GM12892 (cell line): ENCODE measurements at regions not wholly inside any gene's neighbourhood (a gene's known extent, or its start where the extent isn't known, plus 50 kb on each side); places are given as distances from the start of the nearest gene placed in this dataset.
"Not testable (repeated sequence)": the region's sequence is repeated elsewhere in the genome, so short reads cannot be mapped to it uniquely, and the experiment has no call there.

ENCODE experiments used
- DNase-seq: peaks from one replicate; pipeline ENCODE4 v3.0.0; 2011; ENCODE audit not compliant: insufficient read length
- FAIRE-seq: peaks from 2 replicates; lab custom pipeline; 2011; peaks lifted over from hg19 to GRCh38; lab: Jason Lieb, UNC
- POLR2A ChIP-seq: IDR thresholded peaks from 2 replicates; pipeline ENCODE4 v1.6.1; 2011; ENCODE audit warnings: low read depth, low read length, control low read depth
- POLR2AphosphoS5 ChIP-seq: IDR thresholded peaks from 2 replicates; pipeline ENCODE4 v1.6.1; 2011; ENCODE audit warnings: low read depth, low read length, control low read depth
- TAF1 ChIP-seq: IDR thresholded peaks from 2 replicates; pipeline ENCODE4 v1.6.1; 2011; ENCODE audit warnings: low read depth, mild to moderate bottlenecking, control low read depth, low read length, borderline replicate concordance

DNA sequence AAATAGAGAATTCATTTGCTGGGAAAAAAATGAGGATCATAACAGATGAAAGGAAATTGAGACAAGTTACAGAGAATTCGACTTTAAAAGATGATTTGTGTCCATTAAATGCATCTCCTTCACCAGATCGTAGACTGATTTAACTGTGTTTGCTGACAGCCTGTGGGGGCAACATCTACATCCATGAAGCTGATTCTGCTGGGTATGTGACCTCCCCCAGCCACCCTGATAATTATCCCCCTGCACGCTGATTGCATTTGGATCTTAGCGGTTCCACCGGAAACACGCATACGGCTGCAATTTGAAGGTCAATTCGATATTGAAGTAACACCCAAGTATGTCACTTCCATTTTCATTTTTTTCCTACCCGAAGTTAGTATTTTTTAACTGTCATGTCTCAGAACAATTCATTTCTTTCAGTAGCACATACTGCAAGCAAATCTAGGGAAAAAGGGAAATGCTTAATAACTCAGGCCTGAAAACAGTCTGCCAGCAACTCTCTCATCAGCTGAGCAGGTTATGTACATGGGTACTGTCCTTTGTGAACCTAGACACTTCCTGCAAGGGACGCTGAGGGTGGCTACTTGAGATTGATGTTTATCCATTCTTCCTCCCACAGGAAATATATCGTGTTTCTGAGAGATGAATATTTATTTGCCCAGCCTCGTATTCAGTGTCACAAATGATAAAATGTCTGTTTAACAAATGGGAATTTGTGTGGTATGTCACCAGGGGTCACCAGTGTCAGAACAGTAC, 134.9 kb downstream of the ZNF22 start:
- FAIRE-seq (no peak), DNase-seq (no peak)
- TF ChIP-seq TAF1 = no peak
- TF ChIP-seq POLR2AphosphoS5 = no peak
- TF ChIP-seq POLR2A = no peak

GRCh38 chr10:45136256-45136655, 135.5 kb downstream of the ZNF22 start:
- TF ChIP-seq POLR2AphosphoS5 = no peak
- no peak for TF ChIP-seq TAF1
- TF ChIP-seq POLR2A = no peak

DNA sequence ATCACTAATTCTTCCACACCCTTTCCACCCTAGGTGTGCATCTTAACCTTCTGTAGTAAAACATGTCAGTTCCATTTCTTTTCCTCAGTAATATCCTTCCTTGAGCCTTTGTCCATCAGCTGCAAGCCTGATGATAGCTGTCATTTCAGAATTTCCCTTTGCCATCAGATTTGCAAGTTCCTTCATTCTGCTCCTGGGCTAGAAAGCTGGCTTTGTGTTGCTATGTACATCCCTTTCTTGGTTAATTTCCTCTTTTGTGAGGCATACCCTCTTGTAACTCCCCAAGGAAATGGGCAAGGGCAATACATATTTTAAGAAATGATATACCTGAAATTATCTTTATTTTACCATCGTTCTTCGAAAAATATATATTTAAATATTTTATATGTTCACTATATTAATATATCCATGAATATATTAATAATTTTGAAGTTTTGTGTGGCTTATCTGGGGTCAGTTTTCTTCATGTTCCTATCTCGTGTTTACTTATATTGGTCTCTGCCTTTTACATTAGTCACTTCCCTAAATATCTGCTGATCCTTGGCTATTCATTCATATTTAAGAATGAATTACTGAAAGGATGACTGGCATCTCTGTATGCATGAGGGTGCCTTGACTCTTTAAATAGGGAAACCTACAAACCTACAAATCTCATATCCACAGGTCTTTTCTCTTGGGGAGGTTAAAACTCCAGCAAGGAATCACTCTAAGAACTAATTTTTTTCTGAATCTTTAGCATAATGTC, 143.8 kb downstream of the ZNF22 start:
- DNase-seq = no peak
- no peak for TF ChIP-seq POLR2A
- no peak for TF ChIP-seq TAF1
- no peak for TF ChIP-seq POLR2AphosphoS5
- no peak for FAIRE-seq

More at GRCh38 chr10:45136256-45136655, 135.5 kb downstream of the ZNF22 start:
- DNase-seq = no peak
- no peak for FAIRE-seq

DNA sequence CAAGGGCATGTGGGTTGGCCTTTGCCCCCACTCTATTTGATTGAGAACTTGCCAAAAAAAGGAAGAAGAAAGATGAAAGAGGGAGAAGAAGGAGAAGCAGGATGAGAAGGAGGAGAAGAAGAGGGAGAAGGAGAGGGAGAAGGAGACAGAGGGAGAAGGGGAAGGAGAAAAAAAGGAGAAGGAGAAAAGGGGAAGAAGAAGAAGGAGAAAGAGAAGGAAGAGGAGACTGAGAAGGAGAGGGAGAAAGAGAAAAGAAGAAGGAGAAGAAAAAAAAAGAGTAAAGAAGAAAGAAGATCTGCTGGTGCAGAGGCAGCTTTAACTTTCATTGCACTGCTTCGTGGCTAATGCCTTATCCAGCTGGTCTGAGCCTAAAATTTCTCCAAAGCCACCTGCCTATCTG, 144.4 kb downstream of the ZNF22 start:
- not testable (repeated sequence) for FAIRE-seq, DNase-seq

- TF ChIP-seq POLR2A = no peak
- no peak for TF ChIP-seq POLR2AphosphoS5
- no peak for TF ChIP-seq TAF1
- no peak for FAIRE-seq
Observed at GRCh38 chr10:45147000-45147399, 146.3 kb downstream of the ZNF22 start.

GRCh38 chr10:45150997-45151396, 150.3 kb downstream of the ZNF22 start:
- TF ChIP-seq POLR2AphosphoS5 = no peak
- TF ChIP-seq POLR2A = no peak
- no peak for FAIRE-seq
- DNase-seq = no peak

More at GRCh38 chr10:45147000-45147399, 146.3 kb downstream of the ZNF22 start:
- DNase-seq = no peak

- TF ChIP-seq POLR2A (no peak), TAF1 (no peak), POLR2AphosphoS5 (no peak)
- no peak for FAIRE-seq
- no peak for DNase-seq
Observed at GRCh38 chr10:45151467-45152214, 150.9 kb downstream of the ZNF22 start.

GRCh38 chr10:45152726-45153125, 152.0 kb downstream of the ZNF22 start:
- FAIRE-seq (no peak), DNase-seq (no peak)
- no peak for TF ChIP-seq TAF1
- TF ChIP-seq POLR2AphosphoS5 = no peak
- TF ChIP-seq POLR2A = no peak

DNA sequence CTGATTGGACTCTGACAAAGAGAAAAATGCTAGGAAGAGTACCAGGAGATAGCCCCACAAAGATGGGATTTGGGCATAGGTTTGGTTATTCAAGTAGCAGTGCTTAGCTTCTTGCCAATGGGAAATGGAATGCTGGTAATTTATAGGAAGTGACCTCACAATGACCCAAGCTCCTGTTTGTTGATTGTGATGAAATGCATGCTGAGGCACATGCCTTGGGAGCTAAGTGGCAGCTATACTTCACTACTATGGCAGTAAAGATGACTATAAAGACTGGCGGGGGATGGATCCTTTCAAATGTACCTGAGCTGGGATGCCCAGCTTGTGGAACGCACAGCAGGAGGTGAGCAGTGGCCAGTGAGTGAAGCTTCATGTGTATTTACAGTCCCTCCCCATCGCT, 153.8 kb downstream of the ZNF22 start:
- TF ChIP-seq POLR2AphosphoS5 = no peak
- TF ChIP-seq TAF1 = no peak
- no peak for TF ChIP-seq POLR2A
- DNase-seq = no peak
- no peak for FAIRE-seq

DNA sequence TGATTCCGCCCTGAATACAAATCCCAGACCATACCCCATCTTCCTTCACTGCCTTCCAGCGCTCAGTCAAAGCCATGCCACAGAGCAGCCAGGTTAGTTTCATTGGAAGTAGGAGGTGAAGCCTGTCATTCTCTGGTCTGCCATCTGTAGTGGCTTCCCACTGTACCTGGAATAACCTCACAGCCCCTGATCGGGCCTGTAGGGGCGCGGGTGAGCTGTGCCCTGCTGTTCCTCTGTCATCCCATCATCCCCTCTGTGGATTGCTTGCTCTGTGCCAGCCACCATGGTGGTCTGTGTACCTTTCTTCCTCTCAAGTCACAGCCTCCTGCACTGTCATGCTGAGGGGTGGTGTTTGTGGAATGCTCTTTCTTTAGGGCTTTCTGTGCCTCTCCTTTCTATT, 155.1 kb downstream of the ZNF22 start:
- FAIRE-seq = no peak
- DNase-seq = no peak
- TF ChIP-seq POLR2AphosphoS5 (no peak), TAF1 (no peak), POLR2A (no peak)

DNA sequence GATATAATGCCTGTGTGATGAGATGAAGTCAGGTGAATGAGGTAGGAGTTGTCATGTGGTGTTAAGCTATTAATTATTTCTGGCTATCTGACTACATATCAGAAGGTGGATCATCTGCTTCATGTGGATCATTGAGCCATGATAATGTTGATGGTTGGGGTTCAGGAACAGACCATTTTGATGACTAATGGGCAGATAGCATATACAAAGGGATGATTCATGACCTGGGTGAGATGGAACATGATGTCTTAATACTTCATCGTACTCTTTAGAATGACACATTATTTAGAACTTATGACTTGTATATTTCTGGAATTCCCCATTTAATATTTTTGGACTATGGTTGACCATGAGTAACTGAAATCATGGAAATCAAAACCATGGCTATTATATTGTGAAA, 155.1 kb downstream of the OR13A1 start:
- FAIRE-seq = no peak

More for the DNA sequence above, 155.1 kb downstream of the OR13A1 start:
- DNase-seq = no peak
- TF ChIP-seq TAF1 = no peak
- TF ChIP-seq POLR2A = no peak
- no peak for TF ChIP-seq POLR2AphosphoS5
